ENCODE measurements at regions not wholly inside any gene's neighbourhood (a gene's known extent, or its start where the extent isn't known, plus 50 kb on each side); places are given as distances from the start of the nearest gene placed in this dataset.

DNA sequence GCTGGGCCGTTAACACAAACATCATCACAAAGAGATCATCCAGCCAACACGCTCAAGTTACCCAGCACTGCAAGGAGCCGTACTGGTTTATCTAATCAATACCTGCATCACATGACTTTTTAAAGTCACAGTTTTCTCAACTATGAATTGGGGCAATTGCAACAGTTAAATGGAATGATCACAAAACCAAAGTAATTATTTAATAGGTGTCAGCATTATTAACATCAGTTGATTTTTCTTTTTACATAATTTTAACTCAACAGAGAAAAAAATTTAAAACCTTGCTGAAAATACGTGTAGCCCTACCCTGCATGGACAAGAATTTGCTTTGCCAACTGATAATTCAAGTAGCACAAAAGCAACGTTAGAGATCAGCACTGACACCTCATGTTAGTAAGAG is 95.7 kb upstream of the SOX9 start:
- H3K27me3 Mint-ChIP-seq (ENCODE audit: insufficient read depth, low read depth, poor library complexity) = peaks cover 6% of the 10 kb centered on the region
- no peaks in the 10 kb centered on the region for H3K9me2 ChIP-seq (ENCODE audit: insufficient read depth)
- no peak for DNase-seq (ENCODE audit: low spot score)
- no peaks in the 10 kb centered on the region for H3K79me2 ChIP-seq (replicated peaks; ENCODE audit: insufficient read depth)
- H3K4me3 ChIP-seq = no peak overlapping the region
- H3K4me3 Mint-ChIP-seq = no peak overlapping the region
- H3K4me1 Mint-ChIP-seq = peaks cover 34% of the 10 kb centered on the region
- no peak overlapping the region for H3K27ac ChIP-seq (ENCODE audit: low read depth)
- no peak overlapping the region for H3K4me2 ChIP-seq
- peaks cover 24% of the 10 kb centered on the region for H3K4me1 ChIP-seq (ENCODE audit: insufficient read depth)
- ATAC-seq = no peak
- H3K27ac Mint-ChIP-seq = no peak overlapping the region
- H3K27me3 ChIP-seq (ENCODE audit: insufficient read depth) = no peaks in the 10 kb centered on the region
- TF ChIP-seq JUNB (IDR thresholded peaks at IDR 0.05; ENCODE audit: unreplicated experiment) = no peak
- TF ChIP-seq ZNF114 (CRISPR knock-in tag; IDR thresholded peaks at IDR 0.05) = no peak
- TF ChIP-seq STAT1 (IDR thresholded peaks at IDR 0.05; ENCODE audit: unreplicated experiment) = no peak
- TF ChIP-seq ZNF331 (CRISPR knock-in tag; IDR thresholded peaks at IDR 0.05; ENCODE audit: low read depth) = no peak
- no peak for TF ChIP-seq REST (IDR thresholded peaks at IDR 0.05; ENCODE audit: unreplicated experiment)
- TF ChIP-seq, protein P1, sequence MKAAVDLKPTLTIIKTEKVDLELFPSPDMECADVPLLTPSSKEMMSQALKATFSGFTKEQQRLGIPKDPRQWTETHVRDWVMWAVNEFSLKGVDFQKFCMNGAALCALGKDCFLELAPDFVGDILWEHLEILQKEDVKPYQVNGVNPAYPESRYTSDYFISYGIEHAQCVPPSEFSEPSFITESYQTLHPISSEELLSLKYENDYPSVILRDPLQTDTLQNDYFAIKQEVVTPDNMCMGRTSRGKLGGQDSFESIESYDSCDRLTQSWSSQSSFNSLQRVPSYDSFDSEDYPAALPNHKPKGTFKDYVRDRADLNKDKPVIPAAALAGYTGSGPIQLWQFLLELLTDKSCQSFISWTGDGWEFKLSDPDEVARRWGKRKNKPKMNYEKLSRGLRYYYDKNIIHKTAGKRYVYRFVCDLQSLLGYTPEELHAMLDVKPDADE (IDR thresholded peaks at IDR 0.05) = no peak
- TF ChIP-seq CREB1 (CRISPR knock-in tag; IDR thresholded peaks at IDR 0.05; ENCODE audit: low read depth) = no peak
- TF ChIP-seq CTCF (conservative IDR thresholded peaks at IDR 0.05; ENCODE audit: low read depth in 2 of 2) = no peak
- TF ChIP-seq EZH2 (IDR thresholded peaks at IDR 0.05; ENCODE audit: low read depth, unreplicated experiment) = no peak
- TF ChIP-seq EZH2phosphoT487 (IDR thresholded peaks at IDR 0.05; ENCODE audit: unreplicated experiment) = no peak
- no peak for TF ChIP-seq NANOG (IDR thresholded peaks at IDR 0.05; ENCODE audit: borderline replicate concordance)
- TF ChIP-seq ZNF462 (CRISPR knock-in tag; IDR thresholded peaks at IDR 0.05) = no peak
- TF ChIP-seq POLR2AphosphoS5 (IDR thresholded peaks at IDR 0.05; ENCODE audit: low read depth) = no peak
- H3K9me3 Mint-ChIP-seq = no peaks in the 10 kb centered on the region
- peaks cover 6% of the 10 kb centered on the region; the same call in 1 of the 2 replicates for H3F3A ChIP-seq (replicated peaks; ENCODE audit: low read depth)
- no peaks in the 10 kb centered on the region for H3K36me3 ChIP-seq (ENCODE audit: insufficient read depth)
- H4K20me1 ChIP-seq (replicated peaks; ENCODE audit: insufficient read depth) = no peaks in the 10 kb centered on the region
- H2AFZ ChIP-seq = no peak overlapping the region
- no peaks in the 10 kb centered on the region for H3K36me3 Mint-ChIP-seq (ENCODE audit: low read depth)

Data from GM23338 (cell line).